GM12878 (cell line): ENCODE measurements at regions not wholly inside any gene's neighbourhood (a gene's known extent, or its start where the extent isn't known, plus 50 kb on each side); places are given as distances from the start of the nearest gene placed in this dataset.

ENCODE experiments used
- ATAC-seq: fragments of 200-7000 bp; cut with Tn5 transposase; 3 replicates; pipeline ENCODE4 v1.9.1; 2020; ENCODE audit warnings: mild to moderate bottlenecking, moderate library complexity
- BruUV-seq: library from RNA; stranded (reverse); fragments of 400-500 nt; replicated peaks from 2 replicates; lab custom pipeline; 2021; lab: Mats Ljungman, UMichigan
- CTCF ChIA-PET: fragments of 300-600 bp; sonication (Branson Sonifier 250); formaldehyde crosslinking; extraction: SDS; loops from one replicate; lab custom pipeline; 2021; ENCODE audit warnings: inconsistent platforms; lab: Yijun Ruan, JAX
- POLR2A ChIA-PET: fragments of 350-600 bp; formaldehyde crosslinking; extraction: SDS; loops from one replicate; lab custom pipeline; 2021; ENCODE audit warnings: inconsistent platforms; lab: Charles Lee
- RAD21 ChIA-PET: fragments of 300-600 bp; sonication (Branson Sonifier 250); formaldehyde crosslinking; loops from one replicate; lab custom pipeline; 2023; ENCODE audit warnings: antibody characterized with exemption; ENCODE audit not compliant: unreplicated experiment; lab: Charles Lee
- SMC1A ChIA-PET: fragments of 300-600 bp; sonication (Branson Sonifier 250); formaldehyde crosslinking; loops from one replicate; lab custom pipeline; 2023; ENCODE audit not compliant: unreplicated experiment, uncharacterized antibody; lab: Charles Lee
- DNase-seq: peaks from one replicate; pipeline ENCODE4 v3.0.0-alpha.2; 2011; ENCODE audit warnings: low read depth, low spot score
- FAIRE-seq: peaks from 3 replicates; lab custom pipeline; 2011; peaks lifted over from hg19 to GRCh38; lab: Jason Lieb, UNC
- H2AFZ ChIP-seq: 2 replicates; pipeline ENCODE4 v1.6.0; 2011; ENCODE audit warnings: low read depth, low read length, control low read depth; ENCODE audit not compliant: control insufficient read depth
- H3K27ac ChIP-seq: 2 replicates; pipeline ENCODE4 v1.5.1; 2011; ENCODE audit warnings: control low read depth; ENCODE audit not compliant: control insufficient read depth, insufficient read depth
- H3K27me3 ChIP-seq, 2 experiments: replicated peaks in 1 of 2; 2 replicates each; pipeline versions ENCODE4 v1.6.0 to v1.6.1; 2011; ENCODE audit warnings: low read length in 1 of 2; ENCODE audit not compliant: control insufficient read depth in 2 of 2, insufficient read depth in 2 of 2
- H3K36me3 ChIP-seq, 2 experiments: 2 replicates each; pipeline ENCODE4 v1.5.1; 2011; ENCODE audit warnings: low read length in 1 of 2; ENCODE audit not compliant: control insufficient read depth in 2 of 2, insufficient read depth in 2 of 2
- H3K4me1 ChIP-seq: 2 replicates; pipeline ENCODE4 v1.6.1; 2011; ENCODE audit warnings: mild to moderate bottlenecking, low read length, moderate library complexity, mixed read lengths; ENCODE audit not compliant: control insufficient read depth, insufficient read depth
- H3K4me2 ChIP-seq: 2 replicates; pipeline ENCODE4 v1.6.0; 2011; ENCODE audit warnings: control low read depth; ENCODE audit not compliant: control insufficient read depth, insufficient read depth
- H3K4me3 ChIP-seq: fragments of 200-600 bp; sonication (generic); 2 replicates; pipeline ENCODE4 v1.5.1; 2016
- H3K79me2 ChIP-seq: 2 replicates; pipeline ENCODE4 v1.6.0; 2011; ENCODE audit warnings: low read length; ENCODE audit not compliant: control insufficient read depth, insufficient read depth
- H3K9ac ChIP-seq: 2 replicates; pipeline ENCODE4 v1.8.0; 2011; ENCODE audit warnings: low read length, control low read depth, mixed read lengths; ENCODE audit not compliant: control insufficient read depth, insufficient read depth
- H3K9me3 ChIP-seq: replicated peaks from 3 replicates; pipeline ENCODE4 v1.5.1; 2011; ENCODE audit warnings: mild to moderate bottlenecking, low read length; ENCODE audit not compliant: control insufficient read depth, insufficient read depth
- H4K20me1 ChIP-seq: 2 replicates; pipeline ENCODE4 v1.6.0; 2011; ENCODE audit not compliant: control insufficient read depth, insufficient read depth
- CHD2 ChIP-seq: IDR thresholded peaks from 2 replicates; pipeline ENCODE4 v1.6.1; 2011; ENCODE audit warnings: low read depth, low read length, improper control_type of control experiment, borderline replicate concordance
- DPF2 ChIP-seq: fragments of 450-650 bp; IDR thresholded peaks from 2 replicates; pipeline ENCODE4 v1.6.1; 2017; ENCODE audit warnings: mild to moderate bottlenecking
- E2F4 ChIP-seq: IDR thresholded peaks from 2 replicates; pipeline ENCODE4 v1.6.1; 2012; ENCODE audit warnings: low read depth, low read length, improper control_type of control experiment
- GABPA ChIP-seq: IDR thresholded peaks from 2 replicates; pipeline ENCODE4 v1.6.1; 2014; ENCODE audit warnings: antibody characterized with exemption, low read depth, mild to moderate bottlenecking, inconsistent platforms
- IRF4 ChIP-seq: IDR thresholded peaks from 2 replicates; pipeline ENCODE4 v1.6.1; 2011; ENCODE audit warnings: low read depth, low read length
- LARP7 ChIP-seq: fragments of 450-650 bp; IDR thresholded peaks from 2 replicates; pipeline ENCODE4 v1.6.1; 2017; ENCODE audit warnings: mild to moderate bottlenecking
- NFIC ChIP-seq: IDR thresholded peaks from 2 replicates; pipeline ENCODE4 v1.6.1; 2012; ENCODE audit warnings: low read depth, mild to moderate bottlenecking, inconsistent platforms, low read length, moderate library complexity
- NR2C1 ChIP-seq: fragments of 450-650 bp; IDR thresholded peaks from 2 replicates; pipeline ENCODE4 v1.6.1; 2017; ENCODE audit warnings: antibody characterized with exemption, mild to moderate bottlenecking, moderate library complexity
- NRF1 ChIP-seq: conservative IDR thresholded peaks from 2 replicates; pipeline ENCODE4 v1.6.1; 2011; ENCODE audit warnings: mild to moderate bottlenecking, low read depth, low read length, improper control_type of control experiment
- POLR2AphosphoS2 ChIP-seq: IDR thresholded peaks from 2 replicates; pipeline ENCODE4 v1.6.1; 2011; ENCODE audit warnings: low read depth, mild to moderate bottlenecking, low read length, improper control_type of control experiment, moderate library complexity
- RELA ChIP-seq: fragments of 450-650 bp; IDR thresholded peaks from 2 replicates; pipeline ENCODE4 v1.8.0; 2014; ENCODE audit warnings: borderline replicate concordance; ENCODE audit not compliant: partially characterized antibody
- SMC3 ChIP-seq: IDR thresholded peaks from 2 replicates; pipeline ENCODE4 v1.6.1; 2011; ENCODE audit warnings: low read length, improper control_type of control experiment, borderline replicate concordance
- SUPT20H ChIP-seq: IDR thresholded peaks from 2 replicates; pipeline ENCODE4 v1.6.1; 2011; ENCODE audit warnings: low read depth, mild to moderate bottlenecking, low read length, moderate library complexity, borderline replicate concordance; ENCODE audit not compliant: control insufficient read depth
- ZBTB40 ChIP-seq: fragments of 450-650 bp; IDR thresholded peaks from 2 replicates; pipeline ENCODE4 v1.6.1; 2016; ENCODE audit warnings: mild to moderate bottlenecking, moderate library complexity, borderline replicate concordance
- ZZZ3 ChIP-seq: IDR thresholded peaks from 2 replicates; pipeline ENCODE4 v1.6.1; 2011; ENCODE audit warnings: low read depth; ENCODE audit not compliant: control insufficient read depth, insufficient read length
- WGBS: methylation state at CpG from one replicate; pipeline ENCODE4 v1.1.6; 2016; ENCODE audit warnings: low lambda C conversion rate; ENCODE audit not compliant: insufficient replicate concordance, insufficient coverage; ENCODE audit errors: missing lambda C conversion rate; 5-methylcytosine and 5-hydroxymethylcytosine counted together
- in situ Hi-C: fragments of 300-500 bp; cut with MboI; formaldehyde crosslinking; loops from 9 replicates; pipeline ENCODE4 v1.14.3; 2018; ENCODE audit warnings: mixed read lengths
- intact Hi-C: fragments of 100-400 bp; cut with micrococcal nuclease; formaldehyde crosslinking; loops from one replicate; pipeline ENCODE4 v1.14.2; 2022; ENCODE audit not compliant: unreplicated experiment

- H3K4me3 ChIP-seq, result no peak overlapping the region
- no peaks in the 10 kb centered on the region for H3K36me3 ChIP-seq
- 55% methylated on average over 5 of the region's 5 CpGs for WGBS
- BruUV-seq, result no TSS peak
- POLR2A ChIA-PET, result no interaction called here
- no peak overlapping the region for H3K4me2 ChIP-seq
- H3K79me2 ChIP-seq, result no peaks in the 10 kb centered on the region
- H3K9me3 ChIP-seq, result no peaks in the 10 kb centered on the region
- H3K27me3 ChIP-seq, result no peaks in the 10 kb centered on the region; a peak in 1 of 4 replicates
- in situ Hi-C loops, result no loop called here
- H2AFZ ChIP-seq, result no peak overlapping the region
- FAIRE-seq, result no peak
- H3K9ac ChIP-seq, result no peak overlapping the region
- no peaks in the 10 kb centered on the region for H4K20me1 ChIP-seq
- SMC1A ChIA-PET, result no interaction called here
- no peaks in the 10 kb centered on the region for H3K4me1 ChIP-seq
- no peak for DNase-seq
- CTCF ChIA-PET, result no interaction called here
- H3K27ac ChIP-seq, result no peak overlapping the region
- no peak for TF ChIP-seq CHD2
- TF ChIP-seq E2F4, result no peak
- TF ChIP-seq GABPA, result no peak
- no peak for TF ChIP-seq RELA
- no peak for TF ChIP-seq SUPT20H
- no peak for TF ChIP-seq NFIC
- TF ChIP-seq NRF1, result no peak
- RAD21 ChIA-PET, result no interaction called here
- no peak for ATAC-seq
- intact Hi-C loops, result no loop called here
Observed at GRCh38 chr13:90416519-90416918, 931.0 kb upstream of the MIR17HG start.

GRCh38 chr13:90416938-90417337 lies 930.5 kb upstream of the MIR17HG start:
- WGBS, result 0% methylated on average over 1 of the region's 1 CpG
- Histone ChIP-seq H4K20me1 (no peaks in the 10 kb centered on the region), H3K4me1 (no peaks in the 10 kb centered on the region), H3K27me3 (no peaks in the 10 kb centered on the region; a peak in 1 of 4 replicates), H3K9ac (no peak overlapping the region), H3K79me2 (no peaks in the 10 kb centered on the region), H3K36me3 (no peaks in the 10 kb centered on the region), H2AFZ (no peak overlapping the region), H3K9me3 (no peaks in the 10 kb centered on the region), H3K4me2 (no peak overlapping the region), H3K27ac (no peak overlapping the region), H3K4me3 (no peak overlapping the region)
- SMC1A ChIA-PET, result no interaction called here
- in situ Hi-C loops (no loop called here), intact Hi-C loops (no loop called here)
- BruUV-seq, result no TSS peak
- POLR2A ChIA-PET, result no interaction called here
- ATAC-seq (no peak), FAIRE-seq (no peak), DNase-seq (no peak)
- CTCF ChIA-PET, result no interaction called here
- RAD21 ChIA-PET, result no interaction called here
- TF ChIP-seq CHD2 (no peak), ZZZ3 (no peak), SMC3 (no peak), POLR2AphosphoS2 (no peak), LARP7 (no peak), NR2C1 (no peak), IRF4 (no peak), ZBTB40 (no peak), DPF2 (no peak)
